Cardiac fibroblast (primary cell): ENCODE measurements at regions not wholly inside any gene's neighbourhood (a gene's known extent, or its start where the extent isn't known, plus 50 kb on each side); places are given as distances from the start of the nearest gene placed in this dataset.
"Not testable (repeated sequence)": the region's sequence is repeated elsewhere in the genome, so short reads cannot be mapped to it uniquely, and the experiment has no call there.

Source experiments
- DNase-seq, 2 donors: peaks; one replicate each; pipeline versions ENCODE4 v3.0.0 to v3.0.0-alpha.2; 2010; ENCODE audit warnings: low read depth in 2 of 2
- H3K4me3 ChIP-seq, 2 donors: replicated peaks in 1 of 2; 1 replicate in 1 of 2; 2 replicates in 1 of 2; pipeline ENCODE4 v1.5.1; 2011; ENCODE audit warnings: low read depth in 2 of 2, low read length in 2 of 2, mild to moderate bottlenecking in 2 of 2, moderate library complexity in 1 of 2
- CTCF ChIP-seq: IDR thresholded peaks from one replicate; pipeline ENCODE4 v1.5.1; 2011; ENCODE audit warnings: low read depth, mild to moderate bottlenecking, low read length, inconsistent platforms

- TF ChIP-seq CTCF: no peak
- H3K4me3 ChIP-seq: no peak overlapping the region
- no peak for DNase-seq
Measured at GRCh38 chrX:1053072-1053471, 159.4 kb downstream of the CRLF2 start.

GRCh38 chrX:1052021-1052420 is 160.4 kb downstream of the CRLF2 start:
- no peak overlapping the region for H3K4me3 ChIP-seq
- no peak for TF ChIP-seq CTCF
- no peak for DNase-seq

- no peak overlapping the region for H3K4me3 ChIP-seq
- no peak for DNase-seq
- TF ChIP-seq CTCF: no peak
Measured at GRCh38 chrX:1051421-1051820, 161.0 kb downstream of the CRLF2 start.

- no peak for TF ChIP-seq CTCF
- DNase-seq: no peak
- H3K4me3 ChIP-seq: no peak overlapping the region
Measured at GRCh38 chrX:1045680-1046314, 166.7 kb downstream of the CRLF2 start.

GRCh38 chrX:1041091-1041490 is 171.4 kb downstream of the CRLF2 start:
- no peak for TF ChIP-seq CTCF
- H3K4me3 ChIP-seq: no peak overlapping the region
- no peak for DNase-seq

- not testable (repeated sequence) for H3K4me3 ChIP-seq, DNase-seq
Measured at GRCh38 chrX:1035931-1036330, 176.5 kb downstream of the CRLF2 start.

- TF ChIP-seq CTCF: no peak
- no peak overlapping the region for H3K4me3 ChIP-seq
- DNase-seq: no peak
Measured at GRCh38 chrX:1035206-1035605, 177.2 kb downstream of the CRLF2 start.
